IPS-20b (cell line): ENCODE measurements at regions not wholly inside any gene's neighbourhood (a gene's known extent, or its start where the extent isn't known, plus 50 kb on each side); places are given as distances from the start of the nearest gene placed in this dataset.
"Not testable (repeated sequence)": the region's sequence is repeated elsewhere in the genome, so short reads cannot be mapped to it uniquely, and the experiment has no call there.

Experiments
- H3K27ac ChIP-seq: one replicate; pipeline ENCODE4 v1.5.1; 2013; ENCODE audit warnings: low read length
- H3K27me3 ChIP-seq: 2 replicates; pipeline ENCODE4 v1.6.1; 2013; ENCODE audit warnings: mild to moderate bottlenecking, low read length, inconsistent platforms; ENCODE audit not compliant: insufficient read depth
- H3K36me3 ChIP-seq: 2 replicates; pipeline ENCODE4 v1.6.1; 2013; ENCODE audit warnings: low read depth, mild to moderate bottlenecking, inconsistent platforms, low read length, moderate library complexity; ENCODE audit not compliant: insufficient read depth
- H3K4me1 ChIP-seq: 2 replicates; pipeline ENCODE4 v1.6.1; 2013; ENCODE audit warnings: mild to moderate bottlenecking, control low read depth, inconsistent platforms, low read length, moderate library complexity; ENCODE audit not compliant: insufficient read depth
- H3K4me3 ChIP-seq: 2 replicates; pipeline ENCODE4 v1.5.1; 2013; ENCODE audit warnings: mild to moderate bottlenecking, low read length, inconsistent platforms
- H3K9ac ChIP-seq: 2 replicates; pipeline ENCODE4 v1.6.1; 2013; ENCODE audit warnings: low read depth, mild to moderate bottlenecking, inconsistent platforms, low read length, moderate library complexity
- H3K9me3 ChIP-seq: 2 replicates; pipeline ENCODE4 v1.6.1; 2013; ENCODE audit warnings: mild to moderate bottlenecking, low read depth, low read length, inconsistent platforms; ENCODE audit not compliant: insufficient read depth

GRCh38 chr13:99085139-99085807 is 107.4 kb upstream of the DOCK9 start:
- Histone ChIP-seq H3K27ac (no peak overlapping the region), H3K36me3 (no peaks in the 10 kb centered on the region), H3K4me1 (no peaks in the 10 kb centered on the region), H3K27me3 (peaks cover 57% of the 10 kb centered on the region), H3K9ac (peak overlapping the region; percentile 39; the same call in 1 of the 2 replicates), H3K9me3 (no peaks in the 10 kb centered on the region), H3K4me3 (peak overlapping the region; percentile 80)

- H3K27ac ChIP-seq: no peak overlapping the region
- no peak overlapping the region; the same call in 1 of the 2 replicates for H3K9ac ChIP-seq
- H3K4me1 ChIP-seq: no peaks in the 10 kb centered on the region
- H3K27me3 ChIP-seq: peaks cover 57% of the 10 kb centered on the region
- peak overlapping the region; percentile 80 for H3K4me3 ChIP-seq
- no peaks in the 10 kb centered on the region for H3K36me3 ChIP-seq
- no peaks in the 10 kb centered on the region for H3K9me3 ChIP-seq
Measured at GRCh38 chr13:99085808-99086266, 108.0 kb upstream of the DOCK9 start.

GRCh38 chr13:99086267-99087097 is 108.6 kb upstream of the DOCK9 start:
- Histone ChIP-seq H3K9ac (peak overlapping the region; percentile 32; the same call in 1 of the 2 replicates), H3K27ac (no peak overlapping the region), H3K4me3 (peak overlapping the region; percentile 80)

GRCh38 chr13:99087098-99087953 is 109.5 kb upstream of the DOCK9 start:
- H3K9ac ChIP-seq: peak overlapping the region; percentile 53; the same call in 1 of the 2 replicates

More at GRCh38 chr13:99086267-99087097, 108.6 kb upstream of the DOCK9 start:
- Histone ChIP-seq H3K36me3 (no peaks in the 10 kb centered on the region), H3K4me1 (no peaks in the 10 kb centered on the region), H3K9me3 (no peaks in the 10 kb centered on the region), H3K27me3 (peaks cover 57% of the 10 kb centered on the region)

GRCh38 chr13:99087954-99088491 is 110.2 kb upstream of the DOCK9 start:
- peak overlapping the region; percentile 77 for H3K4me3 ChIP-seq
- H3K36me3 ChIP-seq: no peaks in the 10 kb centered on the region
- peaks cover 57% of the 10 kb centered on the region for H3K27me3 ChIP-seq
- peak overlapping the region; percentile 53; the same call in 1 of the 2 replicates for H3K9ac ChIP-seq
- no peaks in the 10 kb centered on the region for H3K9me3 ChIP-seq
- no peaks in the 10 kb centered on the region for H3K4me1 ChIP-seq
- H3K27ac ChIP-seq: no peak overlapping the region

More at GRCh38 chr13:99087098-99087953, 109.5 kb upstream of the DOCK9 start:
- H3K27ac ChIP-seq: no peak overlapping the region
- no peaks in the 10 kb centered on the region for H3K4me1 ChIP-seq
- H3K27me3 ChIP-seq: peaks cover 57% of the 10 kb centered on the region
- H3K9me3 ChIP-seq: no peaks in the 10 kb centered on the region
- peak overlapping the region; percentile 77 for H3K4me3 ChIP-seq
- H3K36me3 ChIP-seq: no peaks in the 10 kb centered on the region

- Histone ChIP-seq H3K27ac (no peak overlapping the region), H3K4me3 (no peak overlapping the region), H3K9ac (no peak overlapping the region), H3K27me3 (peaks cover 11% of the 10 kb centered on the region), H3K36me3 (no peaks in the 10 kb centered on the region), H3K9me3 (no peaks in the 10 kb centered on the region), H3K4me1 (no peaks in the 10 kb centered on the region)
Measured at GRCh38 chr13:99093997-99094396, 106.7 kb upstream of the UBAC2 start.

GRCh38 chr13:99101831-99102230 is 98.8 kb upstream of the UBAC2 start:
- H3K27me3 ChIP-seq, H3K36me3 ChIP-seq, H3K27ac ChIP-seq, H3K4me3 ChIP-seq, H3K9me3 ChIP-seq, H3K4me1 ChIP-seq, H3K9ac ChIP-seq: not testable (repeated sequence)

- H3K27ac ChIP-seq: no peak overlapping the region
- H3K27me3 ChIP-seq: no peaks in the 10 kb centered on the region
- no peaks in the 10 kb centered on the region; the same call in 1 of the 2 replicates for H3K4me1 ChIP-seq
- no peaks in the 10 kb centered on the region for H3K36me3 ChIP-seq
- H3K9me3 ChIP-seq: no peaks in the 10 kb centered on the region
- no peak overlapping the region for H3K9ac ChIP-seq
- H3K4me3 ChIP-seq: no peak overlapping the region
Measured at GRCh38 chr13:99103536-99103935, 97.1 kb upstream of the UBAC2 start.

DNA sequence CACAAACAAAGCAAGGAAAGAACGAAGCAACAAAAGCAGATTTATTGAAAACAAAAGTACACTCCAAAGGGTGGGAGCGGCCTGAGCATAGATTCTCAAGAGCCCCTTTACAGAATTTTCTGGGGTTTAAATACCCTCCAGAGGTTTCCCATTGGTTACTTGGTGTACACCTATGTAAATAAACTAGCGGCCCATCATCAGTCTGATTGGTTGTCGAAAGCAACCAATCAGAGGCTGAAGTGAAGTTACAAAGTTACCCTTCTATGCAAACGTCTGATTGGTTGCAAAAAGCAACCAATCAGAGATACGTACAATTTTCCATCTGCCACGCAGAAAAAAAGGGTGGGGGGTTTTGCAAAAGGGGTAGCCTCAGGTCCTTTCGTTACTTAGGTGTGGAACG is 96.3 kb upstream of the UBAC2 start:
- no peak overlapping the region for H3K9ac ChIP-seq
- no peak overlapping the region for H3K4me3 ChIP-seq
- no peak overlapping the region for H3K27ac ChIP-seq
- H3K36me3 ChIP-seq: no peaks in the 10 kb centered on the region
- H3K27me3 ChIP-seq: no peaks in the 10 kb centered on the region
- H3K9me3 ChIP-seq: no peaks in the 10 kb centered on the region
- no peaks in the 10 kb centered on the region; the same call in 1 of the 2 replicates for H3K4me1 ChIP-seq

DNA sequence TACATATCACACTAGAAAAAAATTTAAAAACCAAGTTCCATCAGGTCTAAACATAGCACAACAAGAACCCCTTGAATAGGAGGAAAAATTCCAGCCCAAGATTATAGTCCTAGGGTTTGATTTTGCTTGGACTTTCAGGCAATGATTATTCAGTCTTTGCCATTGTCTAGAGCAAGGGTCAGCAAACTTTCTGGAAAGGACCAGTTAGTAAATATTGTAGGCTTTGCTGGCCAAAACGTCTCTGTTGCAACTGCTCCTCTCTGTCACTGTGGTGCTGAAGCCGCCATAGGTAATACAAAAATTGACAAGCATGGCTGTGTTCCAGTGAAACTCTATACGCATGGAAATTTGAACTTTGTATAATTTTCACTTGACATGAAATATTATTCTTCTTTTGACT is 95.5 kb upstream of the UBAC2 start:
- H3K27me3 ChIP-seq: no peaks in the 10 kb centered on the region
- H3K36me3 ChIP-seq: no peaks in the 10 kb centered on the region
- no peaks in the 10 kb centered on the region for H3K9me3 ChIP-seq

GRCh38 chr13:99113351-99113750 is 87.3 kb upstream of the UBAC2 start:
- H3K4me3 ChIP-seq: no peak overlapping the region
- H3K9me3 ChIP-seq: no peaks in the 10 kb centered on the region; the same call in 1 of the 2 replicates
- no peaks in the 10 kb centered on the region for H3K36me3 ChIP-seq
- H3K27me3 ChIP-seq: no peaks in the 10 kb centered on the region
- H3K4me1 ChIP-seq: no peaks in the 10 kb centered on the region; the same call in 1 of the 2 replicates
- no peak overlapping the region for H3K9ac ChIP-seq
- H3K27ac ChIP-seq: no peak overlapping the region

More for the DNA sequence above, 95.5 kb upstream of the UBAC2 start:
- no peaks in the 10 kb centered on the region; the same call in 1 of the 2 replicates for H3K4me1 ChIP-seq
- H3K27ac ChIP-seq: no peak overlapping the region
- no peak overlapping the region for H3K9ac ChIP-seq
- H3K4me3 ChIP-seq: no peak overlapping the region
